ENCODE measurements at regions not wholly inside any gene's neighbourhood (a gene's known extent, or its start where the extent isn't known, plus 50 kb on each side); places are given as distances from the start of the nearest gene placed in this dataset.

- H3K4me1 Mint-ChIP-seq (ENCODE audit: low read depth): peaks cover 8% of the 10 kb centered on the region
- no peak for TF ChIP-seq CTCF (IDR thresholded peaks at IDR 0.05)
- peaks cover 6% of the 10 kb centered on the region for H3K36me3 Mint-ChIP-seq (ENCODE audit: low read depth)
- DNase-seq (ENCODE audit: low spot score): no peak
- H3K27ac Mint-ChIP-seq (ENCODE audit: unreplicated experiment): no peak overlapping the region
- no peak overlapping the region for H3K4me3 Mint-ChIP-seq (ENCODE audit: unreplicated experiment)
- peaks cover 7% of the 10 kb centered on the region for H3K9me3 Mint-ChIP-seq (ENCODE audit: low read depth)
- H3K27me3 Mint-ChIP-seq (ENCODE audit: low read depth): no peaks in the 10 kb centered on the region
Measured at GRCh38 chr6:121571455-121571854, 136.0 kb downstream of the GJA1 start.

- DNase-seq (ENCODE audit: low spot score): no peak
- peaks cover 6% of the 10 kb centered on the region for H3K36me3 Mint-ChIP-seq (ENCODE audit: low read depth)
- no peaks in the 10 kb centered on the region for H3K27me3 Mint-ChIP-seq (ENCODE audit: low read depth)
- H3K4me3 Mint-ChIP-seq (ENCODE audit: unreplicated experiment): no peak overlapping the region
- H3K27ac Mint-ChIP-seq (ENCODE audit: unreplicated experiment): no peak overlapping the region
- peaks cover 8% of the 10 kb centered on the region for H3K4me1 Mint-ChIP-seq (ENCODE audit: low read depth)
- no peak for TF ChIP-seq CTCF (IDR thresholded peaks at IDR 0.05)
- H3K9me3 Mint-ChIP-seq (ENCODE audit: low read depth): peaks cover 7% of the 10 kb centered on the region
Measured at GRCh38 chr6:121573481-121573880, 138.0 kb downstream of the GJA1 start.

- H3K4me1 Mint-ChIP-seq (ENCODE audit: low read depth): peaks cover 16% of the 10 kb centered on the region
- no peaks in the 10 kb centered on the region for H3K27me3 Mint-ChIP-seq (ENCODE audit: low read depth)
- no peaks in the 10 kb centered on the region for H3K9me3 Mint-ChIP-seq (ENCODE audit: low read depth)
- no peak for TF ChIP-seq CTCF (IDR thresholded peaks at IDR 0.05)
- H3K4me3 Mint-ChIP-seq (ENCODE audit: unreplicated experiment): no peak overlapping the region
- no peaks in the 10 kb centered on the region for H3K36me3 Mint-ChIP-seq (ENCODE audit: low read depth)
- no peak for DNase-seq (ENCODE audit: low spot score)
- no peak overlapping the region for H3K27ac Mint-ChIP-seq (ENCODE audit: unreplicated experiment)
Measured at GRCh38 chr6:121578216-121578615, 142.8 kb downstream of the GJA1 start.

- TF ChIP-seq CTCF (IDR thresholded peaks at IDR 0.05): no peak
- H3K27ac Mint-ChIP-seq (ENCODE audit: unreplicated experiment): no peak overlapping the region
- no peak for DNase-seq (ENCODE audit: low spot score)
- no peaks in the 10 kb centered on the region for H3K9me3 Mint-ChIP-seq (ENCODE audit: low read depth)
- H3K4me3 Mint-ChIP-seq (ENCODE audit: unreplicated experiment): no peak overlapping the region
- no peaks in the 10 kb centered on the region for H3K27me3 Mint-ChIP-seq (ENCODE audit: low read depth)
- H3K36me3 Mint-ChIP-seq (ENCODE audit: low read depth): no peaks in the 10 kb centered on the region
- peaks cover 16% of the 10 kb centered on the region for H3K4me1 Mint-ChIP-seq (ENCODE audit: low read depth)
Measured at GRCh38 chr6:121579478-121579877, 144.0 kb downstream of the GJA1 start.

- TF ChIP-seq CTCF (IDR thresholded peaks at IDR 0.05): no peak
- H3K27ac Mint-ChIP-seq (ENCODE audit: unreplicated experiment): no peak overlapping the region
- no peak for DNase-seq (ENCODE audit: low spot score)
- H3K36me3 Mint-ChIP-seq (ENCODE audit: low read depth): no peaks in the 10 kb centered on the region
- H3K4me3 Mint-ChIP-seq (ENCODE audit: unreplicated experiment): no peak overlapping the region
- no peaks in the 10 kb centered on the region for H3K27me3 Mint-ChIP-seq (ENCODE audit: low read depth)
- H3K4me1 Mint-ChIP-seq (ENCODE audit: low read depth): peaks cover 32% of the 10 kb centered on the region
- H3K9me3 Mint-ChIP-seq (ENCODE audit: low read depth): no peaks in the 10 kb centered on the region
Measured at GRCh38 chr6:121581327-121581726, 145.9 kb downstream of the GJA1 start.

Measured in chondrocyte (in vitro differentiated cells).